ENCODE measurements at regions not wholly inside any gene's neighbourhood (a gene's known extent, or its start where the extent isn't known, plus 50 kb on each side); places are given as distances from the start of the nearest gene placed in this dataset.
"Not testable (repeated sequence)": the region's sequence is repeated elsewhere in the genome, so short reads cannot be mapped to it uniquely, and the experiment has no call there.

- no peak for DNase-seq (ENCODE audit: low spot score)
- TF ChIP-seq, protein P1, sequence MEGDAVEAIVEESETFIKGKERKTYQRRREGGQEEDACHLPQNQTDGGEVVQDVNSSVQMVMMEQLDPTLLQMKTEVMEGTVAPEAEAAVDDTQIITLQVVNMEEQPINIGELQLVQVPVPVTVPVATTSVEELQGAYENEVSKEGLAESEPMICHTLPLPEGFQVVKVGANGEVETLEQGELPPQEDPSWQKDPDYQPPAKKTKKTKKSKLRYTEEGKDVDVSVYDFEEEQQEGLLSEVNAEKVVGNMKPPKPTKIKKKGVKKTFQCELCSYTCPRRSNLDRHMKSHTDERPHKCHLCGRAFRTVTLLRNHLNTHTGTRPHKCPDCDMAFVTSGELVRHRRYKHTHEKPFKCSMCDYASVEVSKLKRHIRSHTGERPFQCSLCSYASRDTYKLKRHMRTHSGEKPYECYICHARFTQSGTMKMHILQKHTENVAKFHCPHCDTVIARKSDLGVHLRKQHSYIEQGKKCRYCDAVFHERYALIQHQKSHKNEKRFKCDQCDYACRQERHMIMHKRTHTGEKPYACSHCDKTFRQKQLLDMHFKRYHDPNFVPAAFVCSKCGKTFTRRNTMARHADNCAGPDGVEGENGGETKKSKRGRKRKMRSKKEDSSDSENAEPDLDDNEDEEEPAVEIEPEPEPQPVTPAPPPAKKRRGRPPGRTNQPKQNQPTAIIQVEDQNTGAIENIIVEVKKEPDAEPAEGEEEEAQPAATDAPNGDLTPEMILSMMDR (IDR thresholded peaks at IDR 0.05; ENCODE audit: extremely low read depth, missing control alignments): no peak
Measured at GRCh38 chr5:162800301-162800700, 637.1 kb upstream of the CCNG1 start.

GRCh38 chr5:162801235-162801634, 636.2 kb upstream of the CCNG1 start:
- TF ChIP-seq, protein P1 (IDR thresholded peaks at IDR 0.05; ENCODE audit: extremely low read depth, missing control alignments): no peak
- DNase-seq (ENCODE audit: low spot score): no peak

DNA sequence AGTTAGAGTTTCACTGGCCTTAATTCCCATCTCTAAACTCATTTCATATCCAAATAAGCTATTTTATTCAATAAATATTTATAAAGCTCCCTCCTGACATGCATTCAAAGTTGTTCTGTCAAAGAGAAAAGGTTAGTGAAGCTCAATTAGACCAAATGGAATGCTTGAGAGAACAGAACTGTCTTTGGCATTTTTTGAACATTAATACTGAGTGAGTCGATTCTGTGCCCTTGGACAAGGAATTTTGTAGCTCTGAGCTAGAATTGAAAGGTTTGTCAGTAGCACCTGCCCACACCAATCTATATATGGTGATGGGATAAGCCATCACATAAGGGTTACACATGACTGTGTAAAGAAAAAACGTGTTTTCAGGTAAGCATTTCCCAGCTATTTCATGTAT, 631.2 kb upstream of the CCNG1 start:
- TF ChIP-seq, protein P1 (IDR thresholded peaks at IDR 0.05; ENCODE audit: extremely low read depth, missing control alignments): no peak

DNA sequence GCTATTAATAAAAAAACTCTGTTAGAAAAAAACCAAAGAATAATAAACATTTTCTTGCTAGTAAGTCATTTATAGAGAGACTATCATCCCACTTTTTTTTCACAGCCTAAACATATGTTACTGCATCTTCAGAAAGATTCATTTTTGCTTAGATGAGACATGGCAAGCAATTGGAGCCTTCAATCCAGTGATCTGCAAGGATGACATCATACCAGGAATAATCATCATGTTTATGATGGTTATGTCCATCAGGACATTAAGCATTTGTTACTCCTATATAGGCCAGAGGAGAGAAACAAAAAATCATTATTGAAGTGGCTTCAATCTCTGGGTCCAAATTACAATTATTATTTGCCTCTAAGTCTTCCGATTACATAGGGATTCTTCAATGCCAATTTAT, 626.3 kb upstream of the CCNG1 start:
- no peak for DNase-seq (ENCODE audit: low spot score)
- TF ChIP-seq, protein P1 (IDR thresholded peaks at IDR 0.05; ENCODE audit: extremely low read depth, missing control alignments): no peak

More for the DNA sequence above, 631.2 kb upstream of the CCNG1 start:
- no peak for DNase-seq (ENCODE audit: low spot score)

DNA sequence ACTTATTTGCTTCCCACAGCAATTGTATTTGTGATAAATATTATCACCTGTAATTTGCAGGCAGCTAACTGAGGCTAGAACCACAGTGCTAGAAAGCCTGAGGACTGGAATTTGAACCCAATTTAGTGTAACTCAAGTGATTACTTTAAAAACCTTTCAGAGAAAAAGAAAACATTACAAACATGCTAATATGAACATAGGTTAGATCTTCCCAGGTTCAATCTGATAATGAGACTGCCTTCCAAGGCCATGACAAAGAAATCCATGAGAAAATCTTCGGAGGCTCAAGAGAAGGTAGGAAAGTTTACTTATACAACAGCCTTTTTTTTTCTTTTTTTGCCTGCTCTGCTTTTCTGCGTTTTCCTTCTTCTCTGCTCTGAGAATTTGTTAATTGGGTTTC, 620.6 kb upstream of the CCNG1 start:
- DNase-seq (ENCODE audit: low spot score): no peak
- TF ChIP-seq, protein P1 (IDR thresholded peaks at IDR 0.05; ENCODE audit: extremely low read depth, missing control alignments): no peak

DNA sequence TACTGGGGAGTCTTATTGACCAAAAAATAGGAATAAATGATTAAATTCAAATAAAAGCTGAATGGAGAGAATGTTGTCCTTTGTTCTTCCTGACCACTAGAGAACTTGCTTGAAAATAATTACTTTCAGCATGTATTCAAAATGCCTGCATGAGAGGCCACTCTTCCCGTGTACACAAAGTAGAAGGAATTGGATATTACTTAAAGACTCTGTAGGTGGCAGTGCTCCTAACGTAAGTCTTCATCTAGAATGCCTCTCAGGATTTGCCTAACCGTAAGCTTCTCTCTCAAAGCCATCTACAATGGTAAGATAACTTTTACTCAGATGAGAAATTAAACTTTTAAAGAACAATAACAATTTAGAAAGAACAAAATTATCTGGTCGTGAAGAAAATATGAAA, 620.0 kb upstream of the CCNG1 start:
- no peak for DNase-seq (ENCODE audit: low spot score)
- TF ChIP-seq, protein P1 (IDR thresholded peaks at IDR 0.05; ENCODE audit: extremely low read depth, missing control alignments): no peak

GRCh38 chr5:162821664-162822063, 615.7 kb upstream of the CCNG1 start:
- not testable (repeated sequence) for DNase-seq (ENCODE audit: low spot score)

- DNase-seq (ENCODE audit: low spot score): peak; percentile 10
- TF ChIP-seq, protein P1 (IDR thresholded peaks at IDR 0.05; ENCODE audit: extremely low read depth, missing control alignments): no peak
Measured at GRCh38 chr5:162824360-162824759, 613.0 kb upstream of the CCNG1 start.
